ENCODE measurements at regions not wholly inside any gene's neighbourhood (a gene's known extent, or its start where the extent isn't known, plus 50 kb on each side); places are given as distances from the start of the nearest gene placed in this dataset.

- intact Hi-C loops (cut with micrococcal nuclease; ENCODE audit: unreplicated experiment): no loop called here
- H3K4me3 Mint-ChIP-seq (ENCODE audit: unreplicated experiment): no peak overlapping the region
- POLR2A ChIA-PET: no interaction called here
- Histone ChIP-seq H3K4me1 (no peaks in the 10 kb centered on the region), H3K9me3 (no peaks in the 10 kb centered on the region), H3K4me3 (ENCODE audit: low read depth, low read length) (no peak overlapping the region), H3K27me3 (replicated peaks; ENCODE audit: control insufficient read depth, insufficient read depth, low read length) (no peaks in the 10 kb centered on the region), H3K36me3 (ENCODE audit: control insufficient read depth, insufficient read depth, low read length) (no peaks in the 10 kb centered on the region)
- no TSS peak for BruUV-seq (replicated peaks)
- no peaks in the 10 kb centered on the region for H3K4me1 Mint-ChIP-seq (ENCODE audit: low read depth, unreplicated experiment)
- H3K27ac Mint-ChIP-seq (ENCODE audit: unreplicated experiment): no peak overlapping the region
- no peaks in the 10 kb centered on the region for H3K27me3 Mint-ChIP-seq (ENCODE audit: insufficient read depth, unreplicated experiment)
- no peak for DNase-seq
- CTCF ChIA-PET: no interaction called here
- no peaks in the 10 kb centered on the region for H3K9me3 Mint-ChIP-seq (ENCODE audit: unreplicated experiment)
- no peak for TF ChIP-seq CTCF (IDR thresholded peaks at IDR 0.05; ENCODE audit: insufficient read depth in 1 of 2, low read depth in 1 of 2, low read length in 1 of 2, severe bottlenecking in 1 of 2, unreplicated experiment in 1 of 2)
- H3K36me3 Mint-ChIP-seq (ENCODE audit: insufficient read depth, unreplicated experiment): no peaks in the 10 kb centered on the region
Measured at GRCh38 chr7:17168416-17168815, 130.0 kb upstream of the AHR start.

GRCh38 chr7:17171427-17171826, 127.0 kb upstream of the AHR start:
- no peak overlapping the region for H3K4me3 ChIP-seq (ENCODE audit: low read depth, low read length)
- Mint-ChIP-seq H3K27me3 (ENCODE audit: insufficient read depth, unreplicated experiment) (no peaks in the 10 kb centered on the region), H3K9me3 (ENCODE audit: unreplicated experiment) (no peaks in the 10 kb centered on the region), H3K4me3 (ENCODE audit: unreplicated experiment) (no peak overlapping the region), H3K4me1 (ENCODE audit: low read depth, unreplicated experiment) (no peaks in the 10 kb centered on the region), H3K27ac (ENCODE audit: unreplicated experiment) (no peak overlapping the region), H3K36me3 (ENCODE audit: insufficient read depth, unreplicated experiment) (no peaks in the 10 kb centered on the region)
- no peaks in the 10 kb centered on the region for H3K4me1 ChIP-seq
- no peak for DNase-seq
- no peaks in the 10 kb centered on the region for H3K9me3 ChIP-seq
- ChIA-PET POLR2A (no interaction called here), CTCF (no interaction called here)
- no peak for TF ChIP-seq CTCF (IDR thresholded peaks at IDR 0.05; ENCODE audit: insufficient read depth in 1 of 2, low read depth in 1 of 2, low read length in 1 of 2, severe bottlenecking in 1 of 2, unreplicated experiment in 1 of 2)
- no peaks in the 10 kb centered on the region for H3K36me3 ChIP-seq (ENCODE audit: control insufficient read depth, insufficient read depth, low read length)
- no TSS peak for BruUV-seq (replicated peaks)
- H3K27me3 ChIP-seq (replicated peaks; ENCODE audit: control insufficient read depth, insufficient read depth, low read length): no peaks in the 10 kb centered on the region
- intact Hi-C loops (cut with micrococcal nuclease; ENCODE audit: unreplicated experiment): no loop called here

- intact Hi-C loops (cut with micrococcal nuclease; ENCODE audit: unreplicated experiment): no loop called here
- Mint-ChIP-seq H3K27me3 (ENCODE audit: insufficient read depth, unreplicated experiment) (no peaks in the 10 kb centered on the region), H3K4me1 (ENCODE audit: low read depth, unreplicated experiment) (no peaks in the 10 kb centered on the region), H3K36me3 (ENCODE audit: insufficient read depth, unreplicated experiment) (no peaks in the 10 kb centered on the region), H3K4me3 (ENCODE audit: unreplicated experiment) (no peak overlapping the region), H3K27ac (ENCODE audit: unreplicated experiment) (no peak overlapping the region), H3K9me3 (ENCODE audit: unreplicated experiment) (no peaks in the 10 kb centered on the region)
- DNase-seq: no peak
- TF ChIP-seq CTCF (IDR thresholded peaks at IDR 0.05; ENCODE audit: insufficient read depth in 1 of 2, low read depth in 1 of 2, low read length in 1 of 2, severe bottlenecking in 1 of 2, unreplicated experiment in 1 of 2): no peak
- Histone ChIP-seq H3K4me3 (ENCODE audit: low read depth, low read length) (no peak overlapping the region), H3K36me3 (ENCODE audit: control insufficient read depth, insufficient read depth, low read length) (no peaks in the 10 kb centered on the region), H3K4me1 (no peaks in the 10 kb centered on the region), H3K27me3 (replicated peaks; ENCODE audit: control insufficient read depth, insufficient read depth, low read length) (no peaks in the 10 kb centered on the region), H3K9me3 (no peaks in the 10 kb centered on the region)
- BruUV-seq (replicated peaks): no TSS peak
- POLR2A ChIA-PET: no interaction called here
- CTCF ChIA-PET: no interaction called here
Measured at GRCh38 chr7:17176371-17177032, 122.0 kb upstream of the AHR start.
